Loucy (cell line): ENCODE measurements at regions not wholly inside any gene's neighbourhood (a gene's known extent, or its start where the extent isn't known, plus 50 kb on each side); places are given as distances from the start of the nearest gene placed in this dataset.

ENCODE experiments used
- CTCF ChIP-seq: fragments of 200-600 bp; sonication (generic); conservative IDR thresholded peaks from 2 replicates; pipeline ENCODE4 v1.5.1; 2014; ENCODE audit warnings: mild to moderate bottlenecking, antibody characterized with exemption, low read length
- EZH2phosphoT487 ChIP-seq: fragments of 200-600 bp; IDR thresholded peaks from 2 replicates; pipeline ENCODE4 v1.6.1; 2018; ENCODE audit warnings: antibody characterized with exemption, mild to moderate bottlenecking, moderate library complexity, borderline replicate concordance

GRCh38 chr20:12433724-12434123 is 516.0 kb downstream of the BTBD3 start:
- no peak for TF ChIP-seq CTCF
- TF ChIP-seq EZH2phosphoT487, result no peak
